K562 (cell line): ENCODE measurements at regions not wholly inside any gene's neighbourhood (a gene's known extent, or its start where the extent isn't known, plus 50 kb on each side); places are given as distances from the start of the nearest gene placed in this dataset.

Source experiments
- CREBBP ChIP-seq: IDR thresholded peaks from one replicate; pipeline ENCODE4 v1.6.1; 2012; ENCODE audit warnings: low read depth, mild to moderate bottlenecking, control low read depth, inconsistent platforms, low read length
- EZH2 ChIP-seq: IDR thresholded peaks from 2 replicates; pipeline ENCODE4 v1.6.1; 2012; ENCODE audit warnings: low read depth, mild to moderate bottlenecking, inconsistent platforms, low read length, borderline replicate concordance
- MEF2D ChIP-seq: conservative IDR thresholded peaks from 2 replicates; pipeline ENCODE4 v1.6.1; 2016; ENCODE audit warnings: low read depth, missing genetic modification characterization, missing compliant biosample characterization
- NFE2 ChIP-seq: IDR thresholded peaks from 2 replicates; pipeline ENCODE4 v1.6.1; 2014; ENCODE audit warnings: antibody characterized with exemption, low read depth
- POLR2AphosphoS2 ChIP-seq: IDR thresholded peaks from 2 replicates; pipeline ENCODE4 v1.6.1; 2012; ENCODE audit warnings: low read length, improper control_type of control experiment
- PRMT5 ChIP-seq: sonication (generic); formaldehyde crosslinking; IDR thresholded peaks from 2 replicates; pipeline ENCODE4 v1.5.0; 2020; ENCODE audit warnings: missing genetic modification reagents
- RFX7 ChIP-seq: fragments of 250-450 bp; sonication (Bioruptor Pico); IDR thresholded peaks from 2 replicates; pipeline ENCODE4 v1.5.1; 2021; ENCODE audit warnings: mild to moderate bottlenecking
- TFAP4 ChIP-seq: sonication (generic); formaldehyde crosslinking; IDR thresholded peaks from 2 replicates; pipeline ENCODE4 v1.8.0; 2022; ENCODE audit warnings: missing genetic modification reagents, mild to moderate bottlenecking, moderate library complexity, borderline replicate concordance
- THRB ChIP-seq: fragments of 450-650 bp; formaldehyde crosslinking; conservative IDR thresholded peaks from 2 replicates; pipeline ENCODE4 v1.4.0; 2022; ENCODE audit warnings: mild to moderate bottlenecking, missing genetic modification characterization
- ZBTB5 ChIP-seq: fragments of 450-650 bp; IDR thresholded peaks from 2 replicates; pipeline ENCODE4 v1.6.1; 2017; ENCODE audit warnings: antibody characterized with exemption
- ZNF212 ChIP-seq: fragments of 450-650 bp; formaldehyde crosslinking; IDR thresholded peaks from 2 replicates; pipeline ENCODE4 v1.4.0; 2020; ENCODE audit warnings: mild to moderate bottlenecking
- ZNF551 ChIP-seq: fragments of 250-450 bp; sonication (Bioruptor Pico); IDR thresholded peaks from 2 replicates; pipeline ENCODE4 v1.5.0; 2021; ENCODE audit warnings: mild to moderate bottlenecking, moderate library complexity
- ZNF780A ChIP-seq: fragments of 250-450 bp; sonication (Bioruptor Pico); IDR thresholded peaks from 2 replicates; pipeline ENCODE4 v1.5.0; 2021; ENCODE audit warnings: mild to moderate bottlenecking

- TF ChIP-seq ZNF780A (CRISPR knock-in tag) (no peak), RFX7 (no peak), ZNF212 (CRISPR knock-in tag) (no peak), THRB (CRISPR knock-in tag) (no peak), TFAP4 (CRISPR knock-in tag) (no peak), PRMT5 (CRISPR knock-in tag) (no peak), ZNF551 (CRISPR knock-in tag) (no peak), EZH2 (no peak), MEF2D (tag) (no peak), NFE2 (no peak), CREBBP (no peak), ZBTB5 (no peak), POLR2AphosphoS2 (no peak)
- TF ChIP-seq, all 486 proteins: peak for 0
These were observed 143.0 kb upstream of the STXBP5 start (continued) for GRCh38 chr6:147061252-147061651.
